Karpas-422 (cell line): ENCODE measurements at regions not wholly inside any gene's neighbourhood (a gene's known extent, or its start where the extent isn't known, plus 50 kb on each side); places are given as distances from the start of the nearest gene placed in this dataset.
"Not testable (repeated sequence)": the region's sequence is repeated elsewhere in the genome, so short reads cannot be mapped to it uniquely, and the experiment has no call there.

Source experiments
- DNase-seq: peaks from one replicate; pipeline ENCODE4 v3.0.0-alpha.2; 2015
- H2AFZ ChIP-seq: fragments of 200-600 bp; sonication (generic); 2 replicates; pipeline ENCODE4 v1.6.1; 2014; ENCODE audit warnings: antibody characterized with exemption, low read length, mixed read lengths
- H3K27ac ChIP-seq: fragments of 200-600 bp; sonication (generic); 2 replicates; pipeline ENCODE4 v1.5.1; 2014; ENCODE audit warnings: mild to moderate bottlenecking, low read length, moderate library complexity
- H3K27me3 ChIP-seq: fragments of 200-600 bp; sonication (generic); 2 replicates; pipeline ENCODE4 v1.6.1; 2014; ENCODE audit warnings: low read length, mixed read lengths
- H3K36me3 ChIP-seq: fragments of 200-600 bp; sonication (generic); 2 replicates; pipeline ENCODE4 v1.6.1; 2014; ENCODE audit warnings: low read length, mixed read lengths; ENCODE audit not compliant: insufficient read depth
- H3K4me1 ChIP-seq: fragments of 200-600 bp; sonication (generic); 2 replicates; pipeline ENCODE4 v1.6.1; 2014; ENCODE audit warnings: mild to moderate bottlenecking, low read length, mixed read lengths
- H3K4me2 ChIP-seq: fragments of 200-600 bp; sonication (generic); 2 replicates; pipeline ENCODE4 v1.6.1; 2014; ENCODE audit warnings: low read length, low read depth, mild to moderate bottlenecking; ENCODE audit not compliant: poor library complexity, severe bottlenecking
- H3K4me3 ChIP-seq: fragments of 200-600 bp; sonication (generic); 2 replicates; pipeline ENCODE4 v1.5.1; 2014; ENCODE audit warnings: mild to moderate bottlenecking, antibody characterized with exemption, low read length, mixed read lengths
- H3K79me2 ChIP-seq: fragments of 200-600 bp; sonication (generic); 2 replicates; pipeline ENCODE4 v1.6.1; 2014; ENCODE audit warnings: mild to moderate bottlenecking, low read length, mixed read lengths
- H3K9ac ChIP-seq: fragments of 200-600 bp; sonication (generic); 2 replicates; pipeline ENCODE4 v1.6.0; 2014; ENCODE audit warnings: low read length
- H3K9me2 ChIP-seq: fragments of 200-600 bp; sonication (generic), shearing (Covaris generic); replicated peaks from 2 replicates; pipeline ENCODE4 v1.6.0; 2014; ENCODE audit warnings: mild to moderate bottlenecking, low read length, moderate library complexity; ENCODE audit not compliant: insufficient read depth
- H3K9me3 ChIP-seq: fragments of 300-700, 200-600 bp; sonication (generic); 2 replicates; pipeline ENCODE4 v1.6.1; 2014; ENCODE audit warnings: low read length, mixed read lengths
- H4K20me1 ChIP-seq: fragments of 200-600 bp; sonication (generic); 2 replicates; pipeline ENCODE4 v1.6.1; 2014; ENCODE audit warnings: mild to moderate bottlenecking, antibody characterized with exemption, low read length, low read depth; ENCODE audit not compliant: insufficient read depth

- no peak overlapping the region for H3K4me2 ChIP-seq
- H3K79me2 ChIP-seq = no peaks in the 10 kb centered on the region
- H4K20me1 ChIP-seq = no peaks in the 10 kb centered on the region
- H3K27me3 ChIP-seq = no peaks in the 10 kb centered on the region
- no peak overlapping the region for H3K27ac ChIP-seq
- no peak overlapping the region for H3K4me3 ChIP-seq
- H2AFZ ChIP-seq = no peak overlapping the region
- no peaks in the 10 kb centered on the region for H3K9me3 ChIP-seq
- H3K9me2 ChIP-seq = no peaks in the 10 kb centered on the region
- DNase-seq = no peak
- H3K9ac ChIP-seq = no peak overlapping the region
- H3K36me3 ChIP-seq = no peaks in the 10 kb centered on the region
- H3K4me1 ChIP-seq = peaks cover 8% of the 10 kb centered on the region
Measured at GRCh38 chr3:34508732-34509131, 710.3 kb downstream of the PDCD6IP start.

GRCh38 chr3:34511891-34512290, 713.5 kb downstream of the PDCD6IP start:
- H3K27me3 ChIP-seq = no peaks in the 10 kb centered on the region; the same call in 1 of the 2 replicates
- DNase-seq = no peak
- no peaks in the 10 kb centered on the region for H4K20me1 ChIP-seq
- H3K4me3 ChIP-seq = no peak overlapping the region
- no peaks in the 10 kb centered on the region for H3K4me1 ChIP-seq
- H3K9me3 ChIP-seq = no peaks in the 10 kb centered on the region
- H3K4me2 ChIP-seq = no peak overlapping the region
- no peaks in the 10 kb centered on the region for H3K79me2 ChIP-seq
- no peak overlapping the region for H3K9ac ChIP-seq
- H2AFZ ChIP-seq = no peak overlapping the region
- H3K9me2 ChIP-seq = no peaks in the 10 kb centered on the region
- H3K27ac ChIP-seq = no peak overlapping the region
- no peaks in the 10 kb centered on the region for H3K36me3 ChIP-seq

- not testable (repeated sequence) for DNase-seq
Measured at GRCh38 chr3:34519008-34519407, 720.6 kb downstream of the PDCD6IP start.

GRCh38 chr3:34531156-34531555, 732.7 kb downstream of the PDCD6IP start:
- Histone ChIP-seq H3K79me2 (no peaks in the 10 kb centered on the region), H3K36me3 (no peaks in the 10 kb centered on the region), H3K27ac (no peak overlapping the region)

More at GRCh38 chr3:34519008-34519407, 720.6 kb downstream of the PDCD6IP start:
- not testable (repeated sequence) for H3K9me3 ChIP-seq, H3K9me2 ChIP-seq, H3K4me3 ChIP-seq, H2AFZ ChIP-seq, H3K4me2 ChIP-seq, H3K79me2 ChIP-seq, H3K9ac ChIP-seq, H4K20me1 ChIP-seq, H3K36me3 ChIP-seq, H3K27ac ChIP-seq, H3K27me3 ChIP-seq, H3K4me1 ChIP-seq

GRCh38 chr3:34533451-34533850, 735.0 kb downstream of the PDCD6IP start:
- Histone ChIP-seq H3K4me3 (no peak overlapping the region), H3K27me3 (no peaks in the 10 kb centered on the region; the same call in 1 of the 2 replicates), H3K9ac (no peak overlapping the region), H2AFZ (no peak overlapping the region), H3K4me2 (no peak overlapping the region), H4K20me1 (no peaks in the 10 kb centered on the region), H3K9me2 (no peaks in the 10 kb centered on the region), H3K36me3 (no peaks in the 10 kb centered on the region), H3K4me1 (no peaks in the 10 kb centered on the region), H3K9me3 (no peaks in the 10 kb centered on the region), H3K79me2 (no peaks in the 10 kb centered on the region), H3K27ac (no peak overlapping the region)
- DNase-seq = no peak

More at GRCh38 chr3:34531156-34531555, 732.7 kb downstream of the PDCD6IP start:
- no peak overlapping the region for H3K4me2 ChIP-seq
- H4K20me1 ChIP-seq = no peaks in the 10 kb centered on the region
- DNase-seq = no peak
- H2AFZ ChIP-seq = no peak overlapping the region
- H3K4me3 ChIP-seq = no peak overlapping the region
- H3K9me3 ChIP-seq = no peaks in the 10 kb centered on the region
- no peaks in the 10 kb centered on the region for H3K9me2 ChIP-seq
- H3K4me1 ChIP-seq = no peaks in the 10 kb centered on the region
- no peak overlapping the region for H3K9ac ChIP-seq
- no peaks in the 10 kb centered on the region; the same call in 1 of the 2 replicates for H3K27me3 ChIP-seq

GRCh38 chr3:34534013-34534412, 735.6 kb downstream of the PDCD6IP start:
- Histone ChIP-seq H3K9me3 (no peaks in the 10 kb centered on the region), H4K20me1 (no peaks in the 10 kb centered on the region), H2AFZ (no peak overlapping the region), H3K27ac (no peak overlapping the region), H3K9ac (no peak overlapping the region), H3K4me1 (no peaks in the 10 kb centered on the region), H3K79me2 (no peaks in the 10 kb centered on the region), H3K4me3 (no peak overlapping the region), H3K36me3 (no peaks in the 10 kb centered on the region), H3K4me2 (no peak overlapping the region), H3K27me3 (no peaks in the 10 kb centered on the region; the same call in 1 of the 2 replicates), H3K9me2 (no peaks in the 10 kb centered on the region)
- no peak for DNase-seq

- Histone ChIP-seq H4K20me1 (no peaks in the 10 kb centered on the region), H3K9me2 (no peaks in the 10 kb centered on the region), H3K27ac (no peak overlapping the region), H3K79me2 (no peaks in the 10 kb centered on the region), H3K27me3 (no peaks in the 10 kb centered on the region), H2AFZ (no peak overlapping the region), H3K36me3 (no peaks in the 10 kb centered on the region), H3K9me3 (no peaks in the 10 kb centered on the region), H3K9ac (no peak overlapping the region), H3K4me3 (no peak overlapping the region), H3K4me1 (no peaks in the 10 kb centered on the region), H3K4me2 (no peak overlapping the region)
- no peak for DNase-seq
Measured at GRCh38 chr3:34544136-34544535, 745.7 kb downstream of the PDCD6IP start.

- H4K20me1 ChIP-seq = no peaks in the 10 kb centered on the region
- H3K36me3 ChIP-seq = no peaks in the 10 kb centered on the region
- no peaks in the 10 kb centered on the region for H3K79me2 ChIP-seq
- DNase-seq = no peak
- H3K4me2 ChIP-seq = no peak overlapping the region
- H3K9ac ChIP-seq = no peak overlapping the region
- H3K9me3 ChIP-seq = no peaks in the 10 kb centered on the region
- H3K27ac ChIP-seq = no peak overlapping the region
- H3K4me3 ChIP-seq = no peak overlapping the region
- no peaks in the 10 kb centered on the region for H3K4me1 ChIP-seq
- H2AFZ ChIP-seq = no peak overlapping the region
- H3K27me3 ChIP-seq = no peaks in the 10 kb centered on the region
- no peaks in the 10 kb centered on the region for H3K9me2 ChIP-seq
Measured at GRCh38 chr3:34547297-34547920, 749.0 kb downstream of the PDCD6IP start.
